HepG2 (cell line): ENCODE measurements at regions not wholly inside any gene's neighbourhood (a gene's known extent, or its start where the extent isn't known, plus 50 kb on each side); places are given as distances from the start of the nearest gene placed in this dataset.
A peak's percentile ranks its signal among the peaks of the same experiment; 100 is the strongest.

Experiments
- BHLHE40 ChIP-seq: IDR thresholded peaks from 2 replicates; pipeline ENCODE4 v1.6.1; 2011; ENCODE audit warnings: low read length, improper control_type of control experiment
- CENPX ChIP-seq: sonication (generic); formaldehyde crosslinking; IDR thresholded peaks from 2 replicates; pipeline ENCODE4 v1.9.0; 2021; ENCODE audit warnings: mild to moderate bottlenecking, missing genetic modification reagents, moderate library complexity
- CREM ChIP-seq, 2 experiments: sonication (generic) in 1 of 2; formaldehyde crosslinking in 1 of 2; IDR thresholded peaks; 2 replicates each; pipeline versions ENCODE4 v1.4.0 to v1.6.1; 2016 to 2020; ENCODE audit warnings: antibody characterized with exemption in 1 of 2, mild to moderate bottlenecking in 1 of 2, missing genetic modification reagents in 1 of 2
- ETV5 ChIP-seq: IDR thresholded peaks from 2 replicates; pipeline ENCODE4 v1.6.1; 2018; ENCODE audit warnings: missing biosample characterization, missing genetic modification reagents, inconsistent platforms, borderline replicate concordance
- HDAC1 ChIP-seq: sonication (generic); formaldehyde crosslinking; IDR thresholded peaks from 2 replicates; pipeline ENCODE4 v1.5.1; 2020; ENCODE audit warnings: mild to moderate bottlenecking, missing genetic modification reagents
- KLF12 ChIP-seq: sonication (generic); formaldehyde crosslinking; IDR thresholded peaks from 2 replicates; pipeline ENCODE4 v1.4.0; 2020; ENCODE audit warnings: missing genetic modification reagents, borderline replicate concordance
- NFYC ChIP-seq: IDR thresholded peaks from 2 replicates; pipeline ENCODE4 v1.6.1; 2016; ENCODE audit warnings: missing genetic modification reagents, missing compliant biosample characterization
- NR2F1 ChIP-seq, 2 experiments: fragments of 450-650 bp in 1 of 2; formaldehyde crosslinking in 1 of 2; IDR thresholded peaks; 2 replicates each; pipeline versions ENCODE4 v1.5.0 to v1.6.1; 2016 to 2020; ENCODE audit warnings: mild to moderate bottlenecking in 1 of 2, missing compliant biosample characterization in 1 of 2, missing genetic modification reagents in 1 of 2, moderate library complexity in 1 of 2
- NR3C1 ChIP-seq: sonication (generic); formaldehyde crosslinking; IDR thresholded peaks from 2 replicates; pipeline ENCODE4 v1.4.0; 2020; ENCODE audit warnings: missing genetic modification reagents
- PRPF4 ChIP-seq: fragments of 200-400 bp; formaldehyde crosslinking; IDR thresholded peaks from 2 replicates; pipeline ENCODE4 v1.6.1; 2016; ENCODE audit warnings: low read length, low read depth; ENCODE audit not compliant: poor library complexity, severe bottlenecking
- REL ChIP-seq: sonication (generic); formaldehyde crosslinking; conservative IDR thresholded peaks from 2 replicates; pipeline ENCODE4 v1.8.0; 2022; ENCODE audit warnings: mild to moderate bottlenecking, missing genetic modification reagents, moderate library complexity
- SATB2 ChIP-seq: sonication (generic); formaldehyde crosslinking; IDR thresholded peaks from 2 replicates; pipeline ENCODE4 v1.5.0; 2020; ENCODE audit warnings: missing genetic modification reagents
- SMC3 ChIP-seq: IDR thresholded peaks from 2 replicates; pipeline ENCODE4 v1.6.1; 2011; ENCODE audit warnings: low read length, improper control_type of control experiment
- STAG1 ChIP-seq: sonication (generic); formaldehyde crosslinking; IDR thresholded peaks from 2 replicates; pipeline ENCODE4 v1.4.0; 2020; ENCODE audit warnings: missing genetic modification reagents
- TBP ChIP-seq: sonication (generic); formaldehyde crosslinking; IDR thresholded peaks from 2 replicates; pipeline ENCODE4 v1.5.0; 2020; ENCODE audit warnings: missing genetic modification reagents
- ZNF337 ChIP-seq: sonication (generic); formaldehyde crosslinking; IDR thresholded peaks from 2 replicates; pipeline ENCODE4 v1.5.1; 2020; ENCODE audit warnings: missing genetic modification reagents, low read depth, mild to moderate bottlenecking, borderline replicate concordance
- ZNF431 ChIP-seq: sonication (generic); formaldehyde crosslinking; IDR thresholded peaks from 2 replicates; pipeline ENCODE4 v1.9.0; 2022; ENCODE audit warnings: missing genetic modification reagents, low read depth, mild to moderate bottlenecking, borderline replicate concordance
- ZNF451 ChIP-seq: sonication (generic); formaldehyde crosslinking; IDR thresholded peaks from 2 replicates; pipeline ENCODE4 v1.5.0; 2020; ENCODE audit warnings: mild to moderate bottlenecking, missing genetic modification reagents
- ZNF777 ChIP-seq: sonication (generic); formaldehyde crosslinking; IDR thresholded peaks from 2 replicates; pipeline ENCODE4 v1.4.0; 2020; ENCODE audit warnings: missing genetic modification reagents
- ZNF782 ChIP-seq: sonication (generic); formaldehyde crosslinking; IDR thresholded peaks from 2 replicates; pipeline ENCODE4 v1.4.0; 2020; ENCODE audit warnings: missing genetic modification reagents, mild to moderate bottlenecking, borderline replicate concordance
- ZNF841 ChIP-seq: sonication (generic); formaldehyde crosslinking; IDR thresholded peaks from 2 replicates; pipeline ENCODE4 v1.8.1; 2023; ENCODE audit warnings: missing genetic modification reagents, borderline replicate concordance
- TF ChIP-seq, protein P1 (sequence below): sonication (generic); formaldehyde crosslinking; IDR thresholded peaks from 2 replicates; pipeline ENCODE4 v1.4.0; 2020; ENCODE audit warnings: missing genetic modification reagents, borderline replicate concordance
- TF ChIP-seq, protein P2 (sequence below): sonication (generic); formaldehyde crosslinking; IDR thresholded peaks from 2 replicates; pipeline ENCODE4 v1.5.0; 2020; ENCODE audit warnings: mild to moderate bottlenecking, missing genetic modification reagents, moderate library complexity
- TF ChIP-seq, protein P3 (sequence below): IDR thresholded peaks from 2 replicates; pipeline ENCODE4 v1.6.1; 2016
- TF ChIP-seq, protein P4 (sequence below): sonication (generic); formaldehyde crosslinking; IDR thresholded peaks from 2 replicates; pipeline ENCODE4 v1.8.1; 2023; ENCODE audit warnings: mild to moderate bottlenecking, missing genetic modification reagents

DNA sequence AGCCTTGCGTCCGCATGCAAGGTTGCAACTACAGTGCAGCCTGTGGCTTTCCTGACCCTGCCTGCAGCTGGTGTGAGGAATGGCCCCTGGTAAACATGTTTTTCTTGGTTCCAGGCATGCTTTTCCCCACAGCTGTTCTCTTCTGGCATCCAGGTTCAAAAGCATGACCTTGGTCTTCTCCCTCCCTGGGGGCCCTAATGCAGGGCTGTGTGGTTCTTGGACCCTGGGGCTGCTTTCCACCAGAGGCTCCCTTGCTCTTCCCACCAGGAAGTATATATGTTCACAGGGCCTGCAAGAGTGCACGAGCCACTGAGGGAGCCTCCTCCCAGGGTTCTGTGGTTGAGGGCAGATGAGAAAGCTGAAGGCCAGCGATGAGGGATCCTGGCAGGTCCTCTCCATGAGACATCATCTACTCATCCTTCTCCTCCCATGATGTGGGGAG, 125.9 kb downstream of the BCL2L11 start (continued):
- TF ChIP-seq, protein P1, sequence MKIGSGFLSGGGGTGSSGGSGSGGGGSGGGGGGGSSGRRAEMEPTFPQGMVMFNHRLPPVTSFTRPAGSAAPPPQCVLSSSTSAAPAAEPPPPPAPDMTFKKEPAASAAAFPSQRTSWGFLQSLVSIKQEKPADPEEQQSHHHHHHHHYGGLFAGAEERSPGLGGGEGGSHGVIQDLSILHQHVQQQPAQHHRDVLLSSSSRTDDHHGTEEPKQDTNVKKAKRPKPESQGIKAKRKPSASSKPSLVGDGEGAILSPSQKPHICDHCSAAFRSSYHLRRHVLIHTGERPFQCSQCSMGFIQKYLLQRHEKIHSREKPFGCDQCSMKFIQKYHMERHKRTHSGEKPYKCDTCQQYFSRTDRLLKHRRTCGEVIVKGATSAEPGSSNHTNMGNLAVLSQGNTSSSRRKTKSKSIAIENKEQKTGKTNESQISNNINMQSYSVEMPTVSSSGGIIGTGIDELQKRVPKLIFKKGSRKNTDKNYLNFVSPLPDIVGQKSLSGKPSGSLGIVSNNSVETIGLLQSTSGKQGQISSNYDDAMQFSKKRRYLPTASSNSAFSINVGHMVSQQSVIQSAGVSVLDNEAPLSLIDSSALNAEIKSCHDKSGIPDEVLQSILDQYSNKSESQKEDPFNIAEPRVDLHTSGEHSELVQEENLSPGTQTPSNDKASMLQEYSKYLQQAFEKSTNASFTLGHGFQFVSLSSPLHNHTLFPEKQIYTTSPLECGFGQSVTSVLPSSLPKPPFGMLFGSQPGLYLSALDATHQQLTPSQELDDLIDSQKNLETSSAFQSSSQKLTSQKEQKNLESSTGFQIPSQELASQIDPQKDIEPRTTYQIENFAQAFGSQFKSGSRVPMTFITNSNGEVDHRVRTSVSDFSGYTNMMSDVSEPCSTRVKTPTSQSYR (CRISPR knock-in tag): peak; percentile 51; the same call in 1 of the 2 replicates
- TF ChIP-seq SMC3 (peak; percentile 42; the same call in 1 of the 2 replicates), STAG1 (CRISPR knock-in tag) (peak; percentile 64), ZNF337 (CRISPR knock-in tag) (no peak), ZNF451 (CRISPR knock-in tag) (peak; percentile 46; the same call in 1 of the 2 replicates), PRPF4 (no peak), NR2F1 (CRISPR knock-in tag; IDR thresholded peaks at IDR 0.05) (peak; percentile 66 to 76), ZNF777 (CRISPR knock-in tag) (no peak), ZNF782 (CRISPR knock-in tag) (no peak), ETV5 (CRISPR knock-in tag) (peak; percentile 46; the same call in 1 of the 2 replicates), ZNF431 (CRISPR knock-in tag) (no peak), ZNF841 (CRISPR knock-in tag) (no peak), KLF12 (no peak), CENPX (CRISPR knock-in tag) (no peak), NFYC (CRISPR knock-in tag) (peak; percentile 26; the same call in 1 of the 2 replicates), TBP (CRISPR knock-in tag) (no peak), SATB2 (CRISPR knock-in tag) (no peak), REL (CRISPR knock-in tag) (no peak), BHLHE40 (peak; percentile 58), NR3C1 (no peak), HDAC1 (peak; percentile 89), CREM (IDR thresholded peaks at IDR 0.05) (0 out of 2 replicates have a peak, but pooled peaks have one; percentile 28), CREM (CRISPR knock-in tag; IDR thresholded peaks at IDR 0.05) (no peak)
- TF ChIP-seq, protein P2, sequence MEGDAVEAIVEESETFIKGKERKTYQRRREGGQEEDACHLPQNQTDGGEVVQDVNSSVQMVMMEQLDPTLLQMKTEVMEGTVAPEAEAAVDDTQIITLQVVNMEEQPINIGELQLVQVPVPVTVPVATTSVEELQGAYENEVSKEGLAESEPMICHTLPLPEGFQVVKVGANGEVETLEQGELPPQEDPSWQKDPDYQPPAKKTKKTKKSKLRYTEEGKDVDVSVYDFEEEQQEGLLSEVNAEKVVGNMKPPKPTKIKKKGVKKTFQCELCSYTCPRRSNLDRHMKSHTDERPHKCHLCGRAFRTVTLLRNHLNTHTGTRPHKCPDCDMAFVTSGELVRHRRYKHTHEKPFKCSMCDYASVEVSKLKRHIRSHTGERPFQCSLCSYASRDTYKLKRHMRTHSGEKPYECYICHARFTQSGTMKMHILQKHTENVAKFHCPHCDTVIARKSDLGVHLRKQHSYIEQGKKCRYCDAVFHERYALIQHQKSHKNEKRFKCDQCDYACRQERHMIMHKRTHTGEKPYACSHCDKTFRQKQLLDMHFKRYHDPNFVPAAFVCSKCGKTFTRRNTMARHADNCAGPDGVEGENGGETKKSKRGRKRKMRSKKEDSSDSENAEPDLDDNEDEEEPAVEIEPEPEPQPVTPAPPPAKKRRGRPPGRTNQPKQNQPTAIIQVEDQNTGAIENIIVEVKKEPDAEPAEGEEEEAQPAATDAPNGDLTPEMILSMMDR (CRISPR knock-in tag): peak; percentile 78
- TF ChIP-seq, protein P3, sequence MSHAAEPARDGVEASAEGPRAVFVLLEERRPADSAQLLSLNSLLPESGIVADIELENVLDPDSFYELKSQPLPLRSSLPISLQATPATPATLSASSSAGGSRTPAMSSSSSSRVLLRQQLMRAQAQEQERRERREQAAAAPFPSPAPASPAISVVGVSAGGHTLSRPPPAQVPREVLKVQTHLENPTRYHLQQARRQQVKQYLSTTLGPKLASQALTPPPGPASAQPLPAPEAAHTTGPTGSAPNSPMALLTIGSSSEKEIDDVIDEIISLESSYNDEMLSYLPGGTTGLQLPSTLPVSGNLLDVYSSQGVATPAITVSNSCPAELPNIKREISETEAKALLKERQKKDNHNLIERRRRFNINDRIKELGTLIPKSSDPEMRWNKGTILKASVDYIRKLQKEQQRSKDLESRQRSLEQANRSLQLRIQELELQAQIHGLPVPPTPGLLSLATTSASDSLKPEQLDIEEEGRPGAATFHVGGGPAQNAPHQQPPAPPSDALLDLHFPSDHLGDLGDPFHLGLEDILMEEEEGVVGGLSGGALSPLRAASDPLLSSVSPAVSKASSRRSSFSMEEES (CRISPR knock-in tag): peak; percentile 85
- TF ChIP-seq, protein P4, sequence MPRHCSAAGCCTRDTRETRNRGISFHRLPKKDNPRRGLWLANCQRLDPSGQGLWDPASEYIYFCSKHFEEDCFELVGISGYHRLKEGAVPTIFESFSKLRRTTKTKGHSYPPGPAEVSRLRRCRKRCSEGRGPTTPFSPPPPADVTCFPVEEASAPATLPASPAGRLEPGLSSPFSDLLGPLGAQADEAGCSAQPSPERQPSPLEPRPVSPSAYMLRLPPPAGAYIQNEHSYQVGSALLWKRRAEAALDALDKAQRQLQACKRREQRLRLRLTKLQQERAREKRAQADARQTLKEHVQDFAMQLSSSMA: no peak
